Transverse colon (tissue), 4 donors: ENCODE measurements at regions not wholly inside any gene's neighbourhood (a gene's known extent, or its start where the extent isn't known, plus 50 kb on each side); places are given as distances from the start of the nearest gene placed in this dataset.
"Not testable (repeated sequence)": the region's sequence is repeated elsewhere in the genome, so short reads cannot be mapped to it uniquely, and the experiment has no call there.

ENCODE experiments used
- DNase-seq: peaks from one replicate; pipeline ENCODE4 v3.0.0-alpha.2; 2019
- H3K27ac ChIP-seq, 4 donors: fragments of 200-600 bp; sonication (generic); 2 replicates each; pipeline ENCODE4 v1.5.1; 2016 to 2018; ENCODE audit warnings: inconsistent platforms in 4 of 4
- H3K27me3 ChIP-seq: fragments of 200-600 bp; sonication (generic); 2 replicates; pipeline ENCODE4 v1.5.1; 2017; ENCODE audit warnings: inconsistent platforms
- H3K36me3 ChIP-seq, 4 donors: fragments of 200-600 bp; sonication (generic); 2 replicates each; pipeline ENCODE4 v1.5.1; 2017 to 2019; ENCODE audit warnings: inconsistent platforms in 4 of 4
- H3K4me1 ChIP-seq, 4 donors: fragments of 200-600 bp; sonication (generic); 2 replicates each; pipeline ENCODE4 v1.5.1; 2017 to 2020; ENCODE audit warnings: inconsistent platforms in 4 of 4
- H3K4me3 ChIP-seq, 4 donors: fragments of 200-600 bp; sonication (generic); 1 replicate in 1 of 4; 2 replicates in 3 of 4; pipeline versions ENCODE4 v1.5.1 to v1.6.1; 2017 to 2019; ENCODE audit warnings: inconsistent platforms in 4 of 4
- H3K9me3 ChIP-seq, 2 donors: fragments of 200-600 bp; sonication (generic); 2 replicates each; pipeline ENCODE4 v1.5.1; 2017 to 2019; ENCODE audit warnings: inconsistent platforms in 2 of 2
- CTCF ChIP-seq, 5 experiments: fragments of 200-600 bp in 3 of 5; fragments of 450-650 bp in 2 of 5; sonication (generic) in 3 of 5; IDR thresholded peaks; 1 replicate in 2 of 5; 2 replicates in 3 of 5; pipeline ENCODE4 v1.5.1; 2016 to 2017; ENCODE audit warnings: antibody characterized with exemption in 5 of 5, inconsistent platforms in 3 of 5, mild to moderate bottlenecking in 2 of 5, moderate library complexity in 1 of 5
- EP300 ChIP-seq: sonication (generic); formaldehyde crosslinking; IDR thresholded peaks from one replicate; pipeline ENCODE4 v1.6.1; 2017; ENCODE audit warnings: antibody characterized with exemption, low read depth
- POLR2A ChIP-seq: fragments of 450-650 bp; IDR thresholded peaks from one replicate; pipeline ENCODE4 v1.6.1; 2016; ENCODE audit warnings: antibody characterized with exemption, mild to moderate bottlenecking, moderate library complexity
- POLR2AphosphoS5 ChIP-seq, 3 donors: sonication (generic); formaldehyde crosslinking; IDR thresholded peaks; one replicate each; pipeline ENCODE4 v1.6.1; 2016; ENCODE audit warnings: antibody characterized with exemption in 3 of 3
- WGBS, 2 donors: methylation state at CpG; one replicate each; pipeline ENCODE4 v1.1.5; 2018; ENCODE audit warnings: low coverage in 1 of 2; 5-methylcytosine and 5-hydroxymethylcytosine counted together
- in situ Hi-C, 4 donors: fragments of 200-750 bp; cut with MboI; loops; one replicate each; pipeline versions ENCODE4 v1.15.0 to v1.15.1; 2017; ENCODE audit warnings: low sequenced_read_pairs in 3 of 4, low pct_ligation_motif_present in 1 of 4, low pct_unique_long_range_greater_than_20kb in 1 of 4
- intact Hi-C: fragments of 100-400 bp; cut with DNase I; formaldehyde crosslinking; loops from one replicate; pipeline ENCODE4 v1.15.1; 2023; ENCODE audit warnings: low total_unique reads

- H3K4me1 ChIP-seq, H3K27ac ChIP-seq, H3K36me3 ChIP-seq, intact Hi-C loops, in situ Hi-C loops, DNase-seq, H3K4me3 ChIP-seq, H3K9me3 ChIP-seq, H3K27me3 ChIP-seq: not testable (repeated sequence)
- no CpG with 5 or more reads among the region's 13 CpGs for WGBS, 2 donors
Observed at GRCh38 chrX:3837211-3837610, 123.8 kb upstream of the PRKX start.

- H3K36me3 ChIP-seq, DNase-seq, H3K9me3 ChIP-seq, H3K4me1 ChIP-seq, H3K27me3 ChIP-seq, H3K4me3 ChIP-seq, H3K27ac ChIP-seq, intact Hi-C loops, in situ Hi-C loops: not testable (repeated sequence)
- no CpG with 5 or more reads among the region's 11 CpGs for WGBS, 2 donors
Observed at GRCh38 chrX:3833761-3834542, 120.5 kb upstream of the PRKX start.

GRCh38 chrX:3830020-3830419 is 116.6 kb upstream of the PRKX start:
- DNase-seq, H3K9me3 ChIP-seq: not testable (repeated sequence)
- WGBS, 2 donors: 100% methylated on average over 4 of the region's 9 CpGs; no CpG with 5 or more reads in 1 of the 2 donors

GRCh38 chrX:3829041-3829531 is 115.6 kb upstream of the PRKX start:
- H3K9me3 ChIP-seq, intact Hi-C loops, H3K27me3 ChIP-seq, H3K36me3 ChIP-seq, H3K4me1 ChIP-seq, H3K27ac ChIP-seq, DNase-seq, in situ Hi-C loops, H3K4me3 ChIP-seq: not testable (repeated sequence)
- WGBS, 2 donors: 84% methylated on average over 6 of the region's 12 CpGs; no CpG with 5 or more reads in 1 of the 2 donors

More at GRCh38 chrX:3830020-3830419, 116.6 kb upstream of the PRKX start:
- H3K36me3 ChIP-seq, H3K4me3 ChIP-seq, H3K27me3 ChIP-seq, H3K27ac ChIP-seq, intact Hi-C loops, in situ Hi-C loops, H3K4me1 ChIP-seq: not testable (repeated sequence)

GRCh38 chrX:3828378-3829040 is 115.1 kb upstream of the PRKX start:
- intact Hi-C loops, H3K27me3 ChIP-seq, H3K4me3 ChIP-seq, H3K4me1 ChIP-seq, H3K27ac ChIP-seq, H3K36me3 ChIP-seq, DNase-seq, H3K9me3 ChIP-seq, in situ Hi-C loops: not testable (repeated sequence)
- WGBS, 2 donors: 87% methylated on average over 18 of the region's 20 CpGs; no CpG with 5 or more reads in 1 of the 2 donors

GRCh38 chrX:3824008-3824407 is 110.6 kb upstream of the PRKX start:
- intact Hi-C loops, in situ Hi-C loops, H3K27ac ChIP-seq, H3K27me3 ChIP-seq, DNase-seq, H3K4me3 ChIP-seq, H3K4me1 ChIP-seq, H3K9me3 ChIP-seq, H3K36me3 ChIP-seq: not testable (repeated sequence)
- WGBS, 2 donors: no CpG with 5 or more reads among the region's 5 CpGs

GRCh38 chrX:3820167-3820566 is 106.7 kb upstream of the PRKX start:
- Histone ChIP-seq H3K27me3 (no peaks in the 10 kb centered on the region), H3K27ac (no peak overlapping the region), H3K36me3 (no peaks in the 10 kb centered on the region), H3K4me3 (no peak overlapping the region), H3K4me1 (peaks cover 0 to 7% (median 3%) of the 10 kb centered on the region in 4 donors), H3K9me3 (no peaks in the 10 kb centered on the region)
- no peak for DNase-seq
- intact Hi-C loops (no loop called here), in situ Hi-C loops (no loop called here)
- TF ChIP-seq POLR2AphosphoS5 (IDR thresholded peaks at IDR 0.05): no peak
- no peak for TF ChIP-seq CTCF (IDR thresholded peaks at IDR 0.05)
- no peak for TF ChIP-seq EP300
- TF ChIP-seq POLR2A: no peak
- WGBS, 2 donors: 93% methylated on average over 4 of the region's 4 CpGs; no CpG with 5 or more reads in 1 of the 2 donors

GRCh38 chrX:3817480-3817879 is 104.0 kb upstream of the PRKX start:
- in situ Hi-C loops: loop anchor here in 1 of 4 donors (10.0 kb wide), 1 partner anchor 163 kb away; no protein-coding TSS in a partner anchor
- H3K36me3 ChIP-seq, H3K9me3 ChIP-seq, H3K4me3 ChIP-seq, H3K27ac ChIP-seq, H3K27me3 ChIP-seq, intact Hi-C loops, H3K4me1 ChIP-seq, DNase-seq: not testable (repeated sequence)
- WGBS, 2 donors: 97% methylated on average over 5 of the region's 5 CpGs; no CpG with 5 or more reads in 1 of the 2 donors
